Body of pancreas (tissue), 4 donors: ENCODE measurements at regions not wholly inside any gene's neighbourhood (a gene's known extent, or its start where the extent isn't known, plus 50 kb on each side); places are given as distances from the start of the nearest gene placed in this dataset.

Source experiments
- ATAC-seq: fragments of 150-250 bp; one replicate; pipeline ENCODE4 v1.9.1; 2016
- DNase-seq, 4 donors: peaks; one replicate each; pipeline ENCODE4 v3.0.0-alpha.2; 2019
- H3K27ac ChIP-seq, 4 donors: fragments of 200-600 bp; sonication (generic); 1 replicate in 3 of 4; 2 replicates in 1 of 4; pipeline versions ENCODE4 v1.5.1 to v1.6.1; 2016 to 2019; ENCODE audit warnings: mild to moderate bottlenecking in 1 of 4, mixed read lengths in 1 of 4, moderate library complexity in 1 of 4
- H3K27me3 ChIP-seq, 2 donors: fragments of 200-600 bp; sonication (generic); one replicate each; pipeline ENCODE4 v1.6.0; 2016; ENCODE audit warnings: mild to moderate bottlenecking in 1 of 2
- H3K36me3 ChIP-seq, 2 donors: fragments of 200-600 bp; sonication (generic); replicated peaks in 1 of 2; 2 replicates each; pipeline ENCODE4 v1.5.1; 2016; ENCODE audit warnings: low read depth in 2 of 2; ENCODE audit not compliant: insufficient read depth in 1 of 2
- H3K4me1 ChIP-seq: fragments of 200-600 bp; sonication (generic); one replicate; pipeline ENCODE4 v1.6.0; 2016
- H3K4me3 ChIP-seq, 2 donors: fragments of 200-600 bp; sonication (generic); 1 replicate in 1 of 2; 2 replicates in 1 of 2; pipeline ENCODE4 v1.5.1; 2016 to 2019
- H3K9me3 ChIP-seq, 3 donors: fragments of 200-600 bp; sonication (generic); 1 replicate in 2 of 3; 2 replicates in 1 of 3; pipeline ENCODE4 v1.5.1; 2016
- POLR2A ChIP-seq, 3 donors: fragments of 450-650 bp; IDR thresholded peaks; one replicate each; pipeline ENCODE4 v1.6.1; 2016; ENCODE audit warnings: antibody characterized with exemption in 3 of 3, mild to moderate bottlenecking in 2 of 3
- WGBS, 2 donors: methylation state at CpG; one replicate each; pipeline ENCODE4 v1.1.5; 2017; 5-methylcytosine and 5-hydroxymethylcytosine counted together
- intact Hi-C: fragments of 100-400 bp; cut with DNase I; formaldehyde crosslinking; loops from one replicate; pipeline ENCODE4 v1.15.1; 2023
- TF ChIP-seq, protein P1 (sequence below), 7 experiments: fragments of 450-650 bp in 4 of 7; fragments of 200-600 bp in 3 of 7; sonication (generic) in 3 of 7; IDR thresholded peaks; one replicate each; pipeline ENCODE4 v1.5.1; 2016 to 2019; ENCODE audit warnings: antibody characterized with exemption in 7 of 7

DNA sequence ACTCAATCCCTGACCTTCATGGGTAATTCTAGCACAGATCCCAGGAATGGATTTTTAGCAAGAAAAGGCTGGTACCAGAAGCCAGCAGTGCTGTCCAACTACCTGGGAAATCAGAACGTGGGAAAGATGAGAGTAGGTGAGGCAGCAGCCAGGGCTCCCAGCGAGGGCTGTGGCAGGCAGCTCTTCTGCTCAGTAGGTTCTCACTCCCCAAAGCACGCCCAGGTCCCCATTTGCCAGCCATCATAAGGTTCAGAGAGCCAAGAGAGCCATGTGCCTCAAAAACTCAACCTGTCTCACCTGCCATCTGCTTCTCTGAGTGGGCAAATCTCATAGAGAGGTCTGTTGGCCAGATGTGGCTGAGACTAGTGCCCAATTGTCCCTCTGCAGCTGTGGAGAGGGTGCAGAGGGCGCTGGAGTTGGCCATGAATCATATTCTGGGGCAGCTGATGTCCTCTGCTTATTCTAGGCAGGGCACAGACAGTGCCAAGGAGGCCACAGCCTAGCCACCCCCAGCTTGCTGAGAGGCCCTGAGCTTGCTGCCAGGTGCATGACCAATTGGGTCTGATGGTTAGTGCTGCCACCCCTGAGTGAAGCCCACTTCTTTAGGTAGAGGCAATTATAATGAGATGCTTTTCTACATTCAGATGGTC is 81.7 kb upstream of the GATB start:
- no peaks in the 10 kb centered on the region for H3K4me1 ChIP-seq
- no peak overlapping the region for H3K4me3 ChIP-seq
- ATAC-seq, result no peak
- 56 to 74% methylated on average over 4 of the region's 4 CpGs for WGBS, 2 donors
- no peaks in the 10 kb centered on the region for H3K27me3 ChIP-seq
- no peaks in the 10 kb centered on the region for H3K9me3 ChIP-seq
- DNase-seq, result no peak
- no peaks in the 10 kb centered on the region for H3K36me3 ChIP-seq
- TF ChIP-seq POLR2A (IDR thresholded peaks at IDR 0.05), result no peak
- TF ChIP-seq, protein P1, sequence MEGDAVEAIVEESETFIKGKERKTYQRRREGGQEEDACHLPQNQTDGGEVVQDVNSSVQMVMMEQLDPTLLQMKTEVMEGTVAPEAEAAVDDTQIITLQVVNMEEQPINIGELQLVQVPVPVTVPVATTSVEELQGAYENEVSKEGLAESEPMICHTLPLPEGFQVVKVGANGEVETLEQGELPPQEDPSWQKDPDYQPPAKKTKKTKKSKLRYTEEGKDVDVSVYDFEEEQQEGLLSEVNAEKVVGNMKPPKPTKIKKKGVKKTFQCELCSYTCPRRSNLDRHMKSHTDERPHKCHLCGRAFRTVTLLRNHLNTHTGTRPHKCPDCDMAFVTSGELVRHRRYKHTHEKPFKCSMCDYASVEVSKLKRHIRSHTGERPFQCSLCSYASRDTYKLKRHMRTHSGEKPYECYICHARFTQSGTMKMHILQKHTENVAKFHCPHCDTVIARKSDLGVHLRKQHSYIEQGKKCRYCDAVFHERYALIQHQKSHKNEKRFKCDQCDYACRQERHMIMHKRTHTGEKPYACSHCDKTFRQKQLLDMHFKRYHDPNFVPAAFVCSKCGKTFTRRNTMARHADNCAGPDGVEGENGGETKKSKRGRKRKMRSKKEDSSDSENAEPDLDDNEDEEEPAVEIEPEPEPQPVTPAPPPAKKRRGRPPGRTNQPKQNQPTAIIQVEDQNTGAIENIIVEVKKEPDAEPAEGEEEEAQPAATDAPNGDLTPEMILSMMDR (IDR thresholded peaks at IDR 0.05), result no peak
- H3K27ac ChIP-seq, result no peak overlapping the region
- intact Hi-C loops, result no loop called here

GRCh38 chr4:151841107-151841506 is 80.3 kb upstream of the GATB start:
- no peak for ATAC-seq
- Histone ChIP-seq H3K27me3 (no peaks in the 10 kb centered on the region), H3K9me3 (no peaks in the 10 kb centered on the region), H3K4me1 (no peaks in the 10 kb centered on the region), H3K36me3 (no peaks in the 10 kb centered on the region), H3K27ac (no peak overlapping the region), H3K4me3 (no peak overlapping the region)
- intact Hi-C loops, result no loop called here
- 70% methylated on average over 10 of the region's 10 CpGs for WGBS, 2 donors
- no peak for DNase-seq
- TF ChIP-seq POLR2A (IDR thresholded peaks at IDR 0.05), result no peak

DNA sequence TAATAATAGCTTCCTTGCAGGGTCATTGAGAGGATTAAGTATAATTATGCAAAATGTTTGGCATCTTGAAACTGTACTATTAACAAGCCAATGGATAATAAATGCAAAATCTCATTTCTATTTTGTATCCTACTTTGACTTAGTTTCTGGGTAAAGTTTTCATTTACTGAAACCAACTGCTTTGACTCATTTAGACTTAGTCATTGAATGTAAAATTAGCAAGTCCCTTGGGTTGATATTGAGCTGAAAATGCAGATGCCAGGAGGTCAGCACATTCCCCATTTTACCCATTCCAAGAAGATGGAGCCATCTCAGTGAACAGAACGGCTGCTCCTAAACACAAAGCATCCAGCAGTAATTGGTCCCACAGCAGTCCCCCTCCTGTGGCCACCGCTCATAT is 74.7 kb upstream of the GATB start:
- TF ChIP-seq, protein P1 (IDR thresholded peaks at IDR 0.05), result no peak
- no peak for TF ChIP-seq POLR2A (IDR thresholded peaks at IDR 0.05)
- intact Hi-C loops, result no loop called here
- Histone ChIP-seq H3K27ac (no peak overlapping the region), H3K4me1 (no peaks in the 10 kb centered on the region), H3K9me3 (no peaks in the 10 kb centered on the region), H3K36me3 (no peaks in the 10 kb centered on the region), H3K4me3 (no peak overlapping the region), H3K27me3 (no peaks in the 10 kb centered on the region)
- ATAC-seq (no peak), DNase-seq (no peak)
- 81 to 82% methylated on average over 2 of the region's 2 CpGs for WGBS, 2 donors

DNA sequence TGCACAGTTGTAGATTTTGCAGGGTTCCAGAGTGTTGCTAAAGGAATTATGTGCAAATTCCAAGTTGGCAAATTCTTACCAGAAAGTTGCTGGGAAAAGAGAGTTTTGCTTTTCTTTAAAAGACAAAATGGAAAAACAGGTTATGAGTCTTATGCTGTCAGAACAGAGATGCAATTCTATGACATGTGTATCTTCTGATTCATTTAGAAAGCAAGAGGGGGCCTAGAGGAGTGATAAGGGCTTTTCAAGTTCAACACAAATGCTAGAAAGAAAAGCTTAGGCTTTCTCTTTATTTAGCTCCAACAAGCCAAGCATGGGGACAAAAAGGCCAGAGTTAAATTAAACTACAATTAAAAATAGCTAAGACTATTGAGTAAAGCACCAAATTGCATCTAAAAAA is 72.4 kb upstream of the GATB start:
- H3K9me3 ChIP-seq, result no peaks in the 10 kb centered on the region
- ATAC-seq (no peak), DNase-seq (no peak)
- no peaks in the 10 kb centered on the region for H3K27me3 ChIP-seq
- no peak overlapping the region for H3K4me3 ChIP-seq
- intact Hi-C loops, result no loop called here
- no peaks in the 10 kb centered on the region for H3K4me1 ChIP-seq
- no peaks in the 10 kb centered on the region for H3K36me3 ChIP-seq
- TF ChIP-seq, protein P1 (IDR thresholded peaks at IDR 0.05), result no peak
- no peak for TF ChIP-seq POLR2A (IDR thresholded peaks at IDR 0.05)
- no peak overlapping the region for H3K27ac ChIP-seq

DNA sequence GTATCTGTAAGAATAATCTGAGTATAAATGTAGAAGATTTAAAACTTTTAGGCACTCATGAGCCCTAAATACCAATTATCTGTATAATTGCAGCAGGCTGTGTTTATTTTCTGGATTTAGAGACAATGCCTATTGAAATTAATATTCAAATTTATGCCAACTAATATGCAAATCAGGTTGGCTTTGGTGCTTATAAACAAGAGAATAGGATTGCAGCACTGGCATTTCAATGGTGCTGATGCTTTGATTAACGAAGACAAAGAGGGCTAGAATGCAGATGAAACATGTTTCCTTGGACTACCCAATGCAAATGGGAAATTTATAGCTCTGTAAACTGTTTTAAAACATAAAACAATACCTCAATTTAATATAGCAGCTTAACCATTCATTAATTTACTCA is 70.7 kb upstream of the GATB start:
- no peak for ATAC-seq
- H3K27me3 ChIP-seq, result no peaks in the 10 kb centered on the region
- H3K4me3 ChIP-seq, result no peak overlapping the region
- no peaks in the 10 kb centered on the region for H3K9me3 ChIP-seq
- TF ChIP-seq, protein P1 (IDR thresholded peaks at IDR 0.05), result no peak
- TF ChIP-seq POLR2A (IDR thresholded peaks at IDR 0.05), result no peak
- H3K27ac ChIP-seq, result no peak overlapping the region
- no peaks in the 10 kb centered on the region for H3K4me1 ChIP-seq
- intact Hi-C loops, result no loop called here
- DNase-seq, result no peak
- WGBS, 2 donors, result 51 to 54% methylated on average over 1 of the region's 1 CpG
- no peaks in the 10 kb centered on the region for H3K36me3 ChIP-seq
